GM21576 (cell line): ENCODE measurements at regions not wholly inside any gene's neighbourhood (a gene's known extent, or its start where the extent isn't known, plus 50 kb on each side); places are given as distances from the start of the nearest gene placed in this dataset.

ENCODE experiments used
- ATAC-seq: cut with Tn5 transposase; IDR thresholded peaks from one replicate; pipeline ENCODE4 v1.9.1; 2021; ENCODE audit warnings: mild to moderate bottlenecking, moderate library complexity; ENCODE audit not compliant: unreplicated experiment

DNA sequence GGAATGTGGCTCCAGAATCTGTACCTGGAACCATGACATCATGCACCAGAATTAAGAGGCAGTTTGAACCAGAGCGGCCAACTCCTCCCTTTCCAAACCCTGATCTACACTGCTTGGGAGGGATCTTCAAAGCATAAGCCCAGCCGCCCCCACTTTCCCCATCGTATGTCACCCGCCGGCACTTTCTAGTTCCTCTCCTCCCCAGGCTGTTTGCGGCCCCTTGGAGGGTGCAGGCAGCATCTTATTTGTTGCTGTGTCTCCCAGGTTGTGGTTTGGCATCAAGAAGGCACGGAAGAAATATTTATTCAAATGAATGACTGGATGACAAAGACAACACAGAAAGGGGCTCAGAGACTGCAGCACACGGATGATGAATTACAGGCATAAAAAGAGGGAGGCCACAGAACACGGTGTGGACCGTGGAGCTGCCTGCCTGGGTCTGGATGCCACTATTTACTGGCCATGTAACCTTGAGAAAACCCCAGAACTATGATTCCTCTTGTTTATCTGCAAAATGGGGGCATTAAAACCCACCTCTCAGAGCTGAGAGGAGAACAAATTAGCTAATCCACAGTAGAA lies 305.8 kb downstream of the EIPR1 start:
- no peak for ATAC-seq

DNA sequence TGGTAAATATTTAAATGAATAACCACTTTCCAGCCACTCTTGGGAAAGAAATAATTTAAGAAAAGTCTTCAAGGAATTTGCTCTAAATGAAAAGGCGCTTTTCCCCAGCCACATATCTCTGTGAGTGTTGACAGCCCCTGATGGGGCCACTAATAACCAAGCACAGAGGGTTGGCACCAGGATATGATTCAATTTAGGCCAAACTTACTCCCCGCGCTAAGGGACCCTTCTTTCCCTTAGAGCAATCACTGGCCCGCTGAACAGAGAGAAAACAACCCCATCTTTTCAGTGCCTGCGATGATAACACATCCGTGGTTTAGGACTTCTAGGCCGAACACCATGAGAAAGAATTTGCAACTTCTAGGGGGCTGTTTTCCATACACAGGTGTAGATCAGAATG lies 310.8 kb downstream of the EIPR1 start:
- ATAC-seq, result no peak

GRCh38 chr2:3065928-3066327 lies 311.7 kb downstream of the EIPR1 start:
- ATAC-seq, result no peak

DNA sequence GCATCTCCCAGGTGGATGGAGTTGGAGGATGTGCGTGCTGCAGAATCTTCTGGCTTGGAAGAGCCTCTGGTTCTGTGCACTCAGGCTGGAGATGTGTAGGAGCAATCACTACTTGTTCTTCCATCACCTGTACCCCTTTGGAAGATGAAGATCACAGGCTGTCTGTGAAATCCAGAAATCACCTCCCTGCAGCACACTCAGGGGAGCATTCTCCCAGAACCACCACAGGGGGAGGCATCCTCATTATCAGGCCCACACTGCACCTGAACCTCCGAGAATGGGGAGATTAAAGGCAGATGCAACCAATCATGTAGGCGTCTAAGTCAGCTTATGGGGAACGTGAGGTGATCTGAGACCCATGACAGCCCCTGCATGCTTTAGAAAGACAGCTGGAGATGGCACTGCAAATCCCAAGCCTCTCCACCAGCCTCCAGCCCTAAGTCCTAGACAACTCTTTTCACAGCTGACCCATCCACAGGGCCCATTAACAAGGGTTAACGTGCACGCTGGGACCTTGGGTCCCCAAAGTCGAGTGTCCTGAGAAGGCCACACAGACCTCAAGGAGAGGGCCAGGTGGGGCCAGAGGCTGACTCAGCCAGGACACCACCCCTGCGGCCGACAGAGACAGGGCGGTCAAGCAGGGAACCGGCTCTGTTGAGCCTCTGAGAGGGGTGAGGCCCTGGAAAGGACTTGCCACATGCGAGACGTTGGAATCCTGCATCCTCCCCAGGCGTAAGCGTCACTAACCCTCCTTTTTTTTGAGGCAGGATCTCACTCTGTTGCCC lies 314.9 kb downstream of the EIPR1 start:
- ATAC-seq, result no peak

DNA sequence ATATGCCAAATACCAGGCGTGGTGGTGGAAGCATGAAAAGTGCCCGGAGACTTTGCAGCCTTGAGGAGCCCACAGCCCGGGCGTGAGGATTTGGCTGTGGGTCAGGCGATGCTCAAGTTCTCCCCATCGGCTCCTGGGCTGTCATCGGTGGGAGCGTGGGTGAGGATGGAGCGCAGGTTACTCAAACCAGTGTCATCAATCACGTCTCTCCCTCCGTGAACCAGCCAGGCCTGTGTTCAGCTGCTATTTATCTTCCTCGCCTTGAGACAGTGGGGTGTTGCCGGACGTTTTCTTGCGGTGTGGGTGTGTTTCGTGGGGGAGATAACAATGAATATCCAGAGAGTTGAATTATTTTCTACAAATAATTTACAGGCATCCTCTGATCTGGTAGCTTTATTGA lies 317.6 kb downstream of the EIPR1 start:
- ATAC-seq, result no peak

GRCh38 chr2:3059141-3059925 lies 318.3 kb downstream of the EIPR1 start:
- no peak for ATAC-seq

DNA sequence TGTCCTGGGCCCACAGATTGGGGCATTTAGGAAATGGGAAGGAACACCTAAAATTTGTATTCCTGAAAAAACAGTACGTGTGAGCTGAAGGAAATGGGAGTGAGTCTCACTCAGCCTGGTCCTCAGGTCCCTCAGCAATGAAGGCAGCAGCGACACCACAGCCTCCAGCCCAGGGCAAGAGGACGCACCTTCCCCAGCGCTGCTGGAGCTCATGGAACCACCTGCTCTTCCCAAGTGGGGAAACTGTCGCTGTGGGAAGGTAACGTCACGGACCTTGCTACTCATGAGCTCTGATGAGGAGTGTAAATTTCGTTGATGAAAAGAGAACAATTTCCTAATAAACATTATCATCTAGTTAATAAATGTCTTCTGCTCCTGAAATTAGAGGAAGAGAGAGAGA lies 323.6 kb downstream of the EIPR1 start:
- no peak for ATAC-seq

GRCh38 chr2:3051266-3051665 lies 326.4 kb downstream of the EIPR1 start:
- no peak for ATAC-seq

DNA sequence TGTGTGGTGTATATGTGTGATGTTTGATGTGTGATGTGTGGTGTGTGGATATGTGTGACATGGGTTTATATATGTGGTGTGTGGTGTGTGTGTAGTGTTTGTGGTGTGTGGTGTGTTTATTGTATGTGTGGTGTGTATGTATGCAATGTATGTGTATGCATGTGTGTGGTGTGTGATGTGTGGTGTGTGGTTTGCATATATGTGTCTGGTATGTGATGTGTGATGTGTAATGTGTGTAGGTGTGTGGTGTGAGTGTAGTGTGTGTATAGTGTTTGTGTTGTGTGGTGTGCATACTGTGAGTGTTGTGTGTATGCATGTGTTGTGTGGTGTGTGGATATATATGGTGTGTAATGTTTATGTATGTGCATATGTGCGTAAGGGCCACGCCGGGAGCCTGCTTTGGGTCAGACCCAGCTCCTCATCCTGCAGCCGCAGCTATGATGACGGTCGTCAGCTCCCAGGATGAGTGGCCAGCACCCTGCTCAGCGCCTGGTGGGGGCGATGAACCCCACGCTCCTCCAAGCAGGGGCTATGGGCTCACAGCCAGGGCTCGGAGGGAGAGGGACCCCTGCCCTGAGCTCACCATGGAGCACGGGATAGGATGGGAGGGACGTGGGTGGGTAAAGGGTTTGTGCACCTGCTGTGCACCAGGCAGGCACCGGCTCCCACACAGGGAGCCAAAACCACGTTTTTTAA lies 331.3 kb downstream of the EIPR1 start:
- ATAC-seq, result no peak

GRCh38 chr2:3045318-3045921 lies 332.2 kb downstream of the EIPR1 start:
- ATAC-seq, result no peak

- no peak for ATAC-seq
These were observed 332.9 kb downstream of the EIPR1 start for GRCh38 chr2:3044587-3045317.

DNA sequence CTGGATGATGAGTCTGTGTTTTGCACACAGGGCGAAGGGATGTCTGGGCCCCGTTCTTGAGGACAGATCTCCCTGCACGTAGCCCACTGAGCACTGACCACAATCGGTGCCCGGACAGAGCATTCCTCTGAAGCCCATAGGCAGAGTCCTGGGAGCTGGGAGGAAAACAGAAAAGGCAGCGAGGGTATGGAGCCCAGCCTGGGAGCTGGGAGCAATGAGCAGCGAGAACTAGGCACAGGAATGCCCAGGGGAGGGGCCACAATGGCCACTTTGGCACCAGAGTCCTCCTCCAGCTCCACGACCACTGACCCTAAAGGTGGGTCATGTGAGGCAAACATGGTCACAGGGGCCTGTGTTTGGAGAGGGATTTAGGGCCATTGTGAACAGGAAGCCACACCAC lies 333.9 kb downstream of the EIPR1 start:
- no peak for ATAC-seq

GRCh38 chr2:3042601-3043585 lies 334.7 kb downstream of the EIPR1 start:
- no peak for ATAC-seq

DNA sequence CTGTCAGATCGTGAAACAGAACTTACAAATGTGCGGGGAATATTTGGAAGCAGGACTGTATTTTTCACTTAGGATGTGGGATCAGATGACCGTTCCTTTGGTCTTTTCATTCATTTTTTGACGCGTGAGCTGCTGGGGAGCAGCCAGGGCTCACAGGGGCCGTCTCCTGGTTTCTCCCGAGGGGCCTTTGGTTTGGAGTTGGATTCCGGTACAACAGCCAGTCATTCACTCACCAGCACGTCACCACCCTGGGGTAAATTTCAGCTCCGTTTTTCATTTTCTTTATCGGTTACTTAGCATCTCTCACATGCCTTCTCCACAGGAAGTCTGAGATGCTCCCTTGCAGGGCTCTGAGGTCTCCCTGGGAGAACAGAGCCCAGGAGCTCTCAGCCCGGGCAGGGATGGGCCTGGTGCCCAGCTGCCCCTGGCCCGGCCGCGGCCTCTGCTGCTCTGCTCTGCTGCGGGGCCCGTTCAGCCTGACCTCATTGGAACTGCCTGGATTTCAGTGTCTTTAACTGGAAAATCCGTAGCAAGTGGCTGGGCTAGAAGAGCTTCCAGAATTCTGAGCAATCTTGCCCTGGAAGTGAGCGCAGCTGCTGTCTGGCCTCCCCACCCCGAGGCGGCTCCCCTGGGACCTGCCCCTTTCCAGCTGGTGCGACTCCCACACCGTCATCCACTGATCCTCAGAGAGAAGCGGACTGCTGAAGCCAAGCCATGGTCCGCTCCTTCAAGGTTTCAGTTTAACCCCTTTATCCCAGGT lies 335.6 kb downstream of the EIPR1 start:
- ATAC-seq, result no peak

DNA sequence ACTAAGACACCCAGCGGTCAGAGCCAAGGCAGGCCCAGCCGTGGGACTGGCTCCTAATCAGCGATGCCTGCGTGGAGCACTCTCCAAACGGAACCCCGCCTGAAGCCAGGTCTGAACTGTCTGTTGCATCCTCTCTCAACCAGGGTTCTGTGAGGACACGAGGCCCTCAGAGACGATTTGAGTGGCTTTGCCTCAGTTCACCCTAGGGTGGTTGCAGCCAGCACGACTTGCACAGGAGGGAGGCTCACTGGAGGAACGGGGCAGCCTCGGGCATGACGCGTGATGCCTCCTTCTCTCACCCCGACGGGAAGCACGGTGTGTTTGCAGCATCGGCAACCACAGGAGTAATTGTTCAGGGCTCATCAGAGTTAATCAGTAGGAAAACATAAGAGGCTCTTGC lies 336.4 kb downstream of the EIPR1 start:
- ATAC-seq, result no peak

DNA sequence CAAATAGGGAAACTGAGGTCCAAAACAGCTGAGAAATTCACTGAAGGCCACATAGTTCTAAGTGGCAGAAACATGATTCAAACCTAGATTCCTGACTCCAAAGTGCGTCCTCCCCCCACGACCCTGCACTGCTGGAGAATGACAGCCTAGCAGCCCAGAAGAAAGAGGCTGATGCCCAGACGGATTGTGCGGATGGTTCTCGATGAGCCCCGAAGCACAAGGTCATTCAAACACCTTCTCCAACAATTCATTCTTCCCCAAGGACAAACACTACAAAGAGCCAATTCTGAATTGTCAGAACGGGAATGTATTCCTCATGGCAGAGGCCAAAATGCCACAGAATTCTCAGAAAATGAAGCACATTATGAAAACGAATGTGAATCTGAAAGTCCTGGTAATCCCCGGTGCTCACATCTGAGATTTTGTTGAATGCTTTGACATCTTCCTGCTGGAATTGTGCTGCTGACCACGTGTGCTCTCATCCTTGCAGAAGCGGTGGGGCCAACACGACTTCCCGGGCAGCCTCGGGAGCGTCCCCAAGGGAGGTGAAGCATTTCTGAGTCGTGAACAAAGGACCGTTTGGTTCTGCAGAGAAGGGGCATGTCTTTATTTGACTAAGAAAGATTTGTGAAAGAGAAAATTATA lies 337.0 kb downstream of the EIPR1 start:
- ATAC-seq, result no peak

GRCh38 chr2:3040066-3040428 lies 337.6 kb downstream of the EIPR1 start:
- ATAC-seq, result no peak
